ENCODE measurements at regions not wholly inside any gene's neighbourhood (a gene's known extent, or its start where the extent isn't known, plus 50 kb on each side); places are given as distances from the start of the nearest gene placed in this dataset.

DNA sequence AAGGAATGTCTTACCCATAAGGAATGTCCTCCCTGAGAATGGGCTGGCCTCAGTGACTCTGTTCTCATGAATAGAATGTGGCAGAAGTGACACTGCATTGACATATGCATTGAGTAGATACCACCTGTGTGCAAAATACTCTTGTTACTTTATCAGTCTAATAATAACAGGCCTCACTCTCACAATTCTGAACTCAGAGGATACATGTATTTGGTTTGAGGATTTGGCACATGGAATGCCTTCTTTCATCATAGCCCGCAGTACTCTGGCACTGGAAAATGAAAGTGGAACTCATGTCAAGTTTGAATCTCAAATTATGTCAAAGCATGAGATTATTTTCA, 52.9 kb upstream of the PLCB4 start:
- Histone ChIP-seq H3K27me3 (ENCODE audit: insufficient read depth, low read length) (no peaks in the 10 kb centered on the region), H4K5ac (ENCODE audit: insufficient read length, low read depth, low read length) (no peak overlapping the region), H2BK5ac (ENCODE audit: insufficient read length, low read length) (no peak overlapping the region), H3K23ac (ENCODE audit: insufficient read length, low read depth, low read length) (no peak overlapping the region), H3K4me2 (ENCODE audit: insufficient read depth, insufficient read length, low read length) (no peak overlapping the region), H3T11ph (ENCODE audit: low read length) (no peak overlapping the region), H3K4me1 (ENCODE audit: insufficient read depth, low read length) (peaks cover 6% of the 10 kb centered on the region), H3K27ac (ENCODE audit: insufficient read length, low read depth, low read length) (peak overlapping the region; percentile 65), H3K4ac (ENCODE audit: low read depth, low read length) (no peak overlapping the region), H3K23me2 (ENCODE audit: insufficient read length, low read depth, low read length, poor library complexity, severe bottlenecking) (no peaks in the 10 kb centered on the region), H2BK12ac (ENCODE audit: insufficient read length, low read depth, low read length) (no peak overlapping the region), H2AFZ (ENCODE audit: low read length) (no peak overlapping the region), H3K9me3 (ENCODE audit: control insufficient read depth, low read depth, low read length) (no peaks in the 10 kb centered on the region), H3K14ac (ENCODE audit: insufficient read depth, low read length) (no peak overlapping the region), H2BK120ac (ENCODE audit: low read depth, low read length, poor library complexity, severe bottlenecking) (no peak overlapping the region), H2BK20ac (ENCODE audit: low read depth, low read length, poor library complexity, severe bottlenecking) (no peak overlapping the region), H4K91ac (ENCODE audit: insufficient read length, low read depth, low read length) (no peak overlapping the region), H3K79me2 (ENCODE audit: insufficient read depth, low read length) (no peaks in the 10 kb centered on the region), H2BK15ac (ENCODE audit: low read depth, low read length) (no peak overlapping the region), H4K8ac (replicated peaks; ENCODE audit: insufficient read length, low read depth, low read length) (no peak overlapping the region), H4K20me1 (ENCODE audit: control insufficient read depth, insufficient read depth, insufficient read length) (no peaks in the 10 kb centered on the region), H3K9ac (ENCODE audit: extremely low read depth, insufficient read length, low read length) (no peak overlapping the region), H3K56ac (ENCODE audit: insufficient read length, low read depth, low read length) (no peak overlapping the region), H3K79me1 (ENCODE audit: insufficient read depth, low read depth, low read length, poor library complexity, severe bottlenecking) (no peaks in the 10 kb centered on the region), H3K18ac (ENCODE audit: insufficient read length, low read depth, low read length) (no peak overlapping the region), H2AK5ac (ENCODE audit: insufficient read length, low read length) (no peak overlapping the region)
- TF ChIP-seq, protein P1, sequence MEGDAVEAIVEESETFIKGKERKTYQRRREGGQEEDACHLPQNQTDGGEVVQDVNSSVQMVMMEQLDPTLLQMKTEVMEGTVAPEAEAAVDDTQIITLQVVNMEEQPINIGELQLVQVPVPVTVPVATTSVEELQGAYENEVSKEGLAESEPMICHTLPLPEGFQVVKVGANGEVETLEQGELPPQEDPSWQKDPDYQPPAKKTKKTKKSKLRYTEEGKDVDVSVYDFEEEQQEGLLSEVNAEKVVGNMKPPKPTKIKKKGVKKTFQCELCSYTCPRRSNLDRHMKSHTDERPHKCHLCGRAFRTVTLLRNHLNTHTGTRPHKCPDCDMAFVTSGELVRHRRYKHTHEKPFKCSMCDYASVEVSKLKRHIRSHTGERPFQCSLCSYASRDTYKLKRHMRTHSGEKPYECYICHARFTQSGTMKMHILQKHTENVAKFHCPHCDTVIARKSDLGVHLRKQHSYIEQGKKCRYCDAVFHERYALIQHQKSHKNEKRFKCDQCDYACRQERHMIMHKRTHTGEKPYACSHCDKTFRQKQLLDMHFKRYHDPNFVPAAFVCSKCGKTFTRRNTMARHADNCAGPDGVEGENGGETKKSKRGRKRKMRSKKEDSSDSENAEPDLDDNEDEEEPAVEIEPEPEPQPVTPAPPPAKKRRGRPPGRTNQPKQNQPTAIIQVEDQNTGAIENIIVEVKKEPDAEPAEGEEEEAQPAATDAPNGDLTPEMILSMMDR (conservative IDR thresholded peaks at IDR 0.05), result no peak
- no peaks in the 10 kb centered on the region for H3K36me3 Mint-ChIP-seq (ENCODE audit: insufficient read depth in 1 of 3, low read depth in 3 of 3)
- no CpG with 5 or more reads among the region's 1 CpG for WGBS (ENCODE audit: extremely low coverage, insufficient read length, low lambda C conversion rate)
- peak overlapping the region in 2 of 3 experiments; percentile 19 to 83; a peak in 2 of 7 replicates for H3K27ac Mint-ChIP-seq
- no peaks in the 10 kb centered on the region; a peak in 1 of 5 replicates for H3K9me3 Mint-ChIP-seq
- no peak overlapping the region for H3K4me3 Mint-ChIP-seq
- H3K27me3 Mint-ChIP-seq (ENCODE audit: low read depth), result no peaks in the 10 kb centered on the region
- DNase-seq, result no peak
- H3K4me1 Mint-ChIP-seq, result peaks cover 43 to 55% of the 10 kb centered on the region in 2 experiments

Measured in H9 (cell line).